Right lobe of liver (tissue), 4 donors: ENCODE measurements at regions not wholly inside any gene's neighbourhood (a gene's known extent, or its start where the extent isn't known, plus 50 kb on each side); places are given as distances from the start of the nearest gene placed in this dataset.

Source experiments
- CTCF ChIP-seq, 4 donors: fragments of 200-600 bp in 3 of 4; fragments of 450-650 bp in 1 of 4; IDR thresholded peaks; one replicate each; pipeline versions ENCODE4 v1.5.1 to v1.8.0; 2016 to 2022; ENCODE audit warnings: antibody characterized with exemption in 4 of 4, mild to moderate bottlenecking in 2 of 4
- POLR2A ChIP-seq: fragments of 450-650 bp; IDR thresholded peaks from one replicate; pipeline ENCODE4 v1.6.1; 2017; ENCODE audit warnings: antibody characterized with exemption, mild to moderate bottlenecking
- donor health status: DM: no; HTN: no; CAD: no.
- donor health status: DM: no; HTN: no; CAD: no.
- donor health status: DM: no; HTN: yes; CAD: no.

- TF ChIP-seq CTCF (IDR thresholded peaks at IDR 0.05) (no peak), POLR2A (no peak)
Measured at GRCh38 chr6:148251891-148252290, 90.7 kb upstream of the SASH1 start.
